HG03097 (cell line): ENCODE measurements at regions not wholly inside any gene's neighbourhood (a gene's known extent, or its start where the extent isn't known, plus 50 kb on each side); places are given as distances from the start of the nearest gene placed in this dataset.

Experiments
- ATAC-seq: cut with Tn5 transposase; IDR thresholded peaks from one replicate; pipeline ENCODE4 v1.9.1; 2021; ENCODE audit not compliant: unreplicated experiment, low FRiP score

DNA sequence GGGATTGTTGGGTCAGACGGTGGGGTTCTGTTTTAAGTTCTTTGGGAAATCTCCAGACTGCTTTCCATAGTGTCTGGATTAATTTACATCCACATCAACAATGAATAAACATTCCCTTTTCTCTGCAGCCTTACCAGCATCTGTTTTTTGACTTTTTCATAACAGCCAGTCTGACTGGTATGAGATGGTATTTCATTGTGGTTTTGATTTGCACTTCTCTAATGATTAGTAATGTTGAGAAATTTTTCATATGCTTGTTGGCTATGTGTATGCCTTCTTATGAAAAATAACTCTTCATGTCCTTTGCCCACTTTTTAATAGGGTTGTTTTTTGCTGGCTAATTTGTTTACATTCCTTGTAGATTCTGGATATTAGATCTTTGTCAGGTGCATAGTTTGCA is 140.8 kb upstream of the CNTN1 start:
- ATAC-seq = no peak

DNA sequence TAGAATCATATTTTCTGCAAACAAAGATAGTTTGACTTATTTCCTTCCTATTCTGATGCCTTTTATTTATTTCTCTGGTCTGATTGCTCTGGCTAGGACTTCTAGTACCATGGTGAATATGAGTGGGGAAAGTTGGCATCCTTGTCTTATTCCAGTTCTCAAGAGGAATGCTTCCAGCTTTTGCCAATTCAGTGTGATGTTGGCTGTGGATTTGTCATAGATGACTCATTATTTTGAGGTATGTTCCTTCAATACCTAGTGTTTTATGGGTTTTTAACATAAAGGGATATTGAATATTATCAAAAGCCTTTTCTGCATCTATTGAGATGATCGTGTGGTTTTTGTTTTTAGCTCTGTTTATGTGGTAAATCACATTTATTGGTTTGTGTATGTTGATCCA is 139.4 kb upstream of the CNTN1 start:
- no peak for ATAC-seq

DNA sequence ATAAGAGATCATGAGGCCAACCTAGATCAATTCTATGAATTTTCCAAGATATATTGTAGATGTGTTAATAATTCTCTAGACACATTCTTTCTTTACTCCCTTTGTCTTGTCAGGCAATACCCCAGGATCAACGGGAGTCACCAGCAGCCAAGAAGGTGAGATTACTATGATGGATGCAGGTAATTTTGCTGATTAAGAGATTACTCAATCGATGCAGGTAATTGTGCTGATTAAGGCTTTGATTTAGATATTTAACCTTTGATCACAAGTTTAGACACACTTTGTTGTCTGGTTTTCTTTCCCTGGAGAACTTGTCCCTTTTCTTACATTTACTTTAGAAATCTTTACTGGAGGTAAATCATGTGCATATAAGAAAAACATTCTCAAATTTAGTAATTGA is 134.3 kb upstream of the CNTN1 start:
- ATAC-seq = no peak

DNA sequence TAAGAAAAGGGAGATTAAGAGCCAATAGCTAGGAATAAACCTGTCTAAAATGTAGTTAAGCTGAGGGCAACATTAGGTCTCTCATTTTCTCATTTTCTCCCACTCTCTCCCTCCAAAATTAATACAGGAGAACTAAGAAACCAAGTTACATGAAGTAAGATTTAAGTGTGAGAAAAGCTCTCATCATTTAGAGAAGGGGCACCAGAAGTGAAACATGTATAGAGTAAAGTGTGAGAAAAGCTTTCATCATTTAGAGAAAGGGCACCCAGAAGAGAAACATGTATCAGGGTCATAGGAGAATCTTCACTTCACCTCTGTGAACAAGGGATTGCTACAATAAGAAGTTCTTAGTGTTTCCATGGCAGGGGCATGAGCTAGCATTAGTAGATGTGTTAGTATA is 132.4 kb upstream of the CNTN1 start:
- no peak for ATAC-seq

DNA sequence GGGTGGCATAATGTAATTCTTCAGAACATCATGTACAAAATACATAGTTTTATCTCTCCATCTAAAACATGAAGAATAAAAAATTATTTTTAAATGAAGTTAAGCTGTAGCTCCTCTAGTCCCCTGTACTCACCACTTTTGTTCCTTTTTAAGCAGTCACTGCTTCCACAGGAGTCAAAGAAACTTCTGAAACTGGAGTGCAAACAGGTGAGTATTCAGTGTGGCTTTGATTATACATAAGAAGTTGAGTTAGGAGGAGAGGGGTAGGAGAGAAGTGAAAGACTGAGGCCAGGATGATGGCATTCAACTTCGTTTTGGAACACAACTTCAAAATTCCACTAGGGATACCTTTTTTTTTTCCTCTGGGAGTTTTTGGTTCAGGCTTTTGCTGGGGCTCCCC is 131.4 kb upstream of the CNTN1 start:
- ATAC-seq = no peak

DNA sequence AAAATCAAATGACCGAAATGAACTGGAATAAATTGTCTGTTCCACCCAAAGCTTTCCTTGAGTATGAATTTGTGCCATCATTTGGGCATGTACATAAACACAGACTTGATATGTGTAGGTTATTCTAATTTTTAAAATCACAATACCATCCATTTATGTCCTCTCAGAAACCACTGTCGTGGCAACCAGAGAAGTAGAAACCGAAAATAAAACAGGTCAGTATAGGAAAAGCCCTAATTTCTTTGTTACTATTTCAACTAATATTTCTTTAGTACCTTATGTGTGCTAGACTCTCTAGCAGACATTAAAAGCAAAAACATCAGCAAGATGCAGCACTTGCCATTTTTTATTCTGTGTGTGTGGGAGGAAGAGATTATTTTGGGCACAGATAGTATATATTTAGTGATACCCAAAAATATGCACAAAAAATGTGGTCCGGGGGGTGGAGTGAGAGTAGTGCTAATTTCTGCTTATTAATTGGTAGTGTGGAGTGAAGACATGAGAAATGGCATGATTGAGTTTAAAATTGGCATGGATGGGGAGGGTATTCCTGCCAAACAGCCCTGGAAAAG is 130.8 kb upstream of the CNTN1 start:
- no peak for ATAC-seq

DNA sequence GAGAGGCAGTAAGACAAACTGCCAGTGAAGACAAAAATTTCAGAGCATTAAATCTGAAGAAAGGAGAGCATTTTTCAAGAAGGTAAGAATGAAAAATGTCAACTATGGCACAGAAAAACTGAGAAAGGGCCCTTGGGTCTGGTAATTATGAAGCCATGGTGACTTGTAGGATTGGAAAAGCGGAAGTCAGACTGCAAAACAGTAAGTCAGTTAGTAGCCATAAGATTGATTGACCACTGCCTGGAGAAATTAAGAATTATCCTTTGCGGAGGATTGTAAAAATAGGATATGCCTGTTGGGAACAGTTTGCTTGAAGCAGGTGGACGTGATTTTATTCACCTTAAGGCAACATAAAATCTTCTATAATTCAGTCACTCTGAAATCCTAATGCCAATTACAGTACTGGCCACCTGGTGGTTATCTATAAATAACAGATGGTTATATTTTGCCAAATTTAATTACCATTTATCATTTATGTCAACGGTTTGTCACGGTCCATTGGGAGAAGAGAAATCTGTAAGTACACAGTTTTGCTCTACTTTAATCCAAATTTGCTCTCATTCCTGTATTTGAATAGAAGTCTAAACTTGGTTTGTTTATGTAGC is 127.1 kb upstream of the CNTN1 start:
- ATAC-seq = no peak

DNA sequence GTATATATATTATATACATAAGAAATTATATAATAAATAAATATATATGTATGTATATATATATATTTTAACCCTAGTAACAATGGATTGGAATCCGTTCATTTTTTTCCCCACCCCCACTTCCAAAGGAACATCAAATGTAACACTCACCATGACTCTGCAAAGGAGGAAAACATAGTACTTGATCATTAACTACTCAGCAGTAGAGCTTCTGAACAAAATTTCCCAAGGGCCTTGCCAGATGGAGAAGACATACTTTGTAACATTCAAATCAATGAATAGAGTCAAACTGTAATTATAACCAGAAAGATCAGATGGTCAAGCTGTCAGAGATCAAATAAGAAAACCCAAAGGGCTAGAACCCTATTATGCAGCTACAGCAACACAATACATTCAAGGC is 126.0 kb upstream of the CNTN1 start:
- ATAC-seq = no peak

DNA sequence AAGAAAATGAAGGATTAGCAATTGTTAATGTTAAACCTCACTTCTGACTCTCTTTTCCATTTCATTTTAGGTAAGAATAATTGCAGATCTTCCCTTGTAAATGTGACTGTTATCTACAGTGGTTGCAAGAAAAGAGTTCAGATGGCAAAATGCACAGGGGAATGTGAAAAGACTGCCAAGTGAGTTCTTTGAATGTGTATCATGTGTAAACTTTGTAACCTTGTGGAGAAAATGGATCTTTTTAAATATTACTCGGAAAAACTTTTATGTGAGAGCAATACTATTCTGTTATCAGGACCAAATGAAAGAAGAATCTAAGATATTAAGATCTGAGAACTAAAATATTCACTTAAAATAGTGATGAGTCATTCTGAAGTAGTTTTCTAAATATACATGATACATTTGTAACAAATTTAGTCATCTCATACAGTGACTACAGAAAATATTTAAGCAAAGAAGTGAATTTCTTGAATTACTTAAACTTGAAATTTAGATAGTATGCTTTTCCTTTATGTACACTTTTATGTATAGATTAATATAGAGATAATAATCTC is 122.5 kb upstream of the CNTN1 start:
- no peak for ATAC-seq

DNA sequence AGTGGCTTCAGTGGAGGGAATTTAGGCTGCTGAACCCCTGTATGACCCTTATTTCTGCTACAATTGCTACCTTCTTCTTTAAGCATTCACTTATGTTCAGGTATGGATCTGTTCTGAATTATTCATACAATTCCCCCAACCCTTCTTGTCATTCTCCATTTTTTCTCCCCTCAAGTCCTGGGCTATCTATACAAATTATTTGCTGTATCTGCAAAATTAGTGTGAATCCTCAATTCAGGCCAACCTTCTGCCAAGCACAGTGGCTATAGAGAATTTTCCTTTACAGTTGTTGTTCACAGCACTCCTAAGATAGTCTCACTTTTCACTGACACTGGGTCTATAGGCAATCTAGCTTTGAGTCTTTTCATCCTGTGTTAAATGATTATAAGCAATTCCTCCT is 119.2 kb upstream of the CNTN1 start:
- ATAC-seq = no peak

DNA sequence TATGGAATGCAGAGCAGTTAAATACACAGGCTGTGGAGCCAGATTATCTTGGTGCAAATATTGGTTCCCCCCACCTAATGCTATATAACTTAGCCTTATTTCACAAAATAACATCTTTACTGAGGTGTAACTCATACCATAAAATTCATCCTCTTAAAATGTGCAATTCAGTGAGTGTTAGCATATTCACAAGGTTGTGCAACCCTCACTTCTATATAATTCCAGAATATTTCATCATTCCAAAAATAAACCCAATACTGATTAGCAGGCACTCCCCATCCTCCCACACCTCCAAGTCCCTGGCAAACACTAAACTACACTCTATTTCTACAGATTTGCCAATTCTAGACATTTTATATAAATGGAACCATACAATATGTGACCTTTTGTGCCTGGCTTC is 116.3 kb upstream of the CNTN1 start:
- no peak for ATAC-seq

DNA sequence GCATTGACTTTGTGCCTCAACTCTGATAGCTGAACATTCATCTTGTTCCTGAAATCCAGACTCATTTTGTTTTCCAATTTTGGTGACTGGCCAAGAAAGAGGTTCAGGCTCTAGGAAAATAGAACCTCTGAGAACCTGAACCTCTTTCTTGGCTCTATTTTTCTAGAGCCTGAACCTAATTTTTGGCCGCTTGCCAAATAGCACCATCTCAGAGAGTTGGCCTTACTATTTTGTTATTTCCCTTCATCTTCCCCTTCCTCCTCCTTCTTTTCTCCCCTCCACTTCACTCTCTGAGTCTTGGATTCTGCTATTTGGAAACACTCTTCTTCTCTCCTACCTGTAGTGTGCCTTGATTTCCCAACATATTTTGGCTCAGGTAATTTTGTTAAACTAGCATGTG is 114.4 kb upstream of the CNTN1 start:
- ATAC-seq = no peak

DNA sequence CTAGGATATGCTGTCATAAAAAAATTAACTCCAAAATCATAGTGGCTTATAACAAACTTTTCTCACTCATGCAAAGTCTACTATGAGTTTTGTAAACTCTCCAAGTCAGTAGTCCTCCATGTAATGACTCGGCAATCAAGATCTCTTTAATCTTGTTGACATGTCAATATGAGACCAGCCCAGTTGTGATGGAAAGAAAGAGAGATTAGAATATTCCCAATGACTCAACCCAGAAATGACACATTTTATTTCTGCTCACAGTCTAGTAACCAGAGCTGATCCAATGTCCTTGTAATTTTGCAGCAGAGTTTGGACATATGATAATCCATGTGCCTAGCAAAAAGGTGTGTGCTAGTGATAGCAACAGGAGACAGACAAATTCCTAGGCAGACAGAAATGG is 112.6 kb upstream of the CNTN1 start:
- ATAC-seq = no peak

DNA sequence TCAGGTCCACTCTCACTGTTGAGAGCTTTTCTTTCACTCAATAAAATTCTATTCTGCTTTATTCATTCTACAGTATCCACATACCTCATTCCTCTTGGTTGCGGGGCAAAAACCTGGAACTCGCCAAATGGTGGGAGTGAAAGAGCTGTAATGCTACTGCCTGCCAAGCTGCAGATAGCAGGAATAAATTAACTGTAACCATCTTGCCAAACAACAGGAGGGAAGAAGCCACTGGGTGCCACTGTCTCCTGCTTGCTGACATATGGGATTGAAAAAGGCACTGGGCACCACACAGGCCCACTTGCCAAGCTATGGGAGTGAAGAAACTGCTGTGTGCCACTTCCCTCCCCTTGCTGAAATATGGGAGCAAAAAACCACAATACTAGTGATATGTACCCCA is 111.9 kb upstream of the CNTN1 start:
- ATAC-seq = no peak

DNA sequence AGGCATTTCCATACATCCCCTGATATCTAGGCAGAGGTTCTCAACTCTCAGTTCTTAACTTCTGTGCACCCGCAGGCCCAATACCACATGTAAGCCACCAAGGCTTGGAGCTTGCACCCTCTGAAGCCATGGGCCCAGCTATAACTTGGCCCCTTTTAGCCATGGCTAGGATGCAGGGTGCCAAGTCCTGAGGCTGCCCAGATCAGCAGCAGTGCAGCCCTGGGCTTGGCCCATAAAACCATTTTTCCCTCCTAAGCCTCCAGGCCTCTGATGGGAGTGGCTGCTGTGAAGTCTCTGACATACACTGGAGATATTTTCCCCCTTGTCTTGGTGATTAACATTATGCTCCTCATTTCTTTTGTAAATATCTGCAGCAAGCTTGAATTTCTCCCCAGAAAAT is 110.3 kb upstream of the CNTN1 start:
- ATAC-seq = no peak

DNA sequence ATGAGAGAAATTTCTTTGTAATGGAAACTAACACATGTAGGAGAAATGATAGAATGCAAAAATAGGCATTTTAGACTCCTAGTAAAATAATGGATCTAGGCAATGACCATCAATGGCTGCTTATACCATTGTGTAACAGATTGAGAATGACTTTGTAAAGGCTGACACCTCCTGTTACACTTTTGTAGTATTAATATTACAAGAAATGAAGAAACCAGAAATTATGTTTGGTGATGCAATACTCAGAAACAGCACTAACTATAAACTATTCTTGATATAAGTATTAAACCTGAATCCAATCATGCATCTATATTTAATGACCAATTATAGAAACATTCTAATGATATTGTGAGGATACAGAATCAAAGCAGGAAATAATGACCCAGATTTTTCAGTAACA is 108.5 kb upstream of the CNTN1 start:
- ATAC-seq = no peak

DNA sequence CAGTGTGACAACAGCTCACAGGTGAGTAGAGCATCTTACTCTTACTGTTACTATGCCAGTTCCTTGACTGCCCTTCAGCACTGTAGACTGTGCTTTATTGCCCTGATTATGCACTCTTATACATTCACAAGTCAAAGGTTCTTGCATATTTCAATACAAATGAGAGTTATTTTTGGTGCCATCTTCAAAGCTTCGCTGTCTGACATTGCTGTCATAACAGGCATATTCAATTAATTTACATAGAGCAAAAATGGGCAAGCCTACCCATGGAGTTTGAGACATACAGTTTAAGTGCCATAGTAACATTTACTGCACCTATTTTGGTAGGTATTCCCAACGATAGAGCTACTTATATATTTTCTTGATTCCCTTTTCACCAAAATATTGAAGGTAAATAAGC is 107.5 kb upstream of the CNTN1 start:
- ATAC-seq = no peak

DNA sequence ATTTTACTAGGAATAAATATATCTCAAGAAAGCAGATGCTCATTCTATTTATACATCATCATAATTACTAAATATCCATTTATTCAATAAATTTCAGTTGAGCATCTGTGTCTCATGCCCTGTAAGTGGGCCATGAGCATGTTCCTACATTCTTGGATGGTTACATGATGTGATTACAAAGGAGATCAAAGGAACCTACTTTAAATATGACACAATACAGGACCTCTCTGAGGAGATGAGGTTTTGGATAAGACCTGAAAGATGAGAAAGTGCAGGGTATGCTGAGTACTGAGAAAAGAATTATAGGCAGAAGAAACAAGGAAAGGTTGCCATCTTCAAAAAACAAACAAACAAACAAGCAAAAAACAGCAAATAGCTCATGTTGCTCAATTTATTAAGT is 105.4 kb upstream of the CNTN1 start:
- no peak for ATAC-seq

DNA sequence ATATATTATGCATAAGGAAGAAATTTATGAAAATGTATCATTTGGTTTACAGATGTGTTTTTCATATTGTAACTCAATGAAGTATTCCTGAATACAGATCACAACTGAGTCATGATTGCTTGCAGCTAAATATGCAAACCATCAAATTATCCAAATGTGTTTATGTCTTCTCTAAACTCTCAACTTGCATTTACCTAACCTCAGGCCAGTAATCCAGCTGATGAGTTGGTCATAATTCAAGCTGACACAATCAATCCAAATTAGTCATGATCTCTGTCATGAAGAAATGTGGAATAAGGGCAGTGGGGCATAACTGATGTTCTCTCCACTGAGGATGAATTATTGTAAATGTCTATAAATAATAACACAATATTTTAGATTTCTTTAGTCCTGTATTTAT is 104.8 kb upstream of the CNTN1 start:
- no peak for ATAC-seq

DNA sequence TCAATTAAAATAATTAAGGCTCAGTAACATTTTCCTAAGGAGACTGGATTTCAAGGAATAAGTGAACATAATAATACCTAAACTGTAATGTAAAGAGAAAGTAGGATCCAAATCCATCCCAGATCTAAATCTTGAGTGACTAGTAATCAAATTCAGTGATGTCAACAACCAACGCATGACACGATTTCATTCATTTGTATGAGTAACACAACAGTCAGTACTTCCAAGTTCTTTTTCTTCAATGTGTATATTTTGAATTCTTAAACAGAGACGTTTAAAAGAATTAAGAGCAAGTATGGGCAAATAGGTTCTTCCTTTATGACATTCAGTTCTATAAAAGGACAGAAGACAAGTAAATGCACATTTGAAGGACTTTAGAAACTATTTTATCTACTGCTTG is 104.3 kb upstream of the CNTN1 start:
- no peak for ATAC-seq

DNA sequence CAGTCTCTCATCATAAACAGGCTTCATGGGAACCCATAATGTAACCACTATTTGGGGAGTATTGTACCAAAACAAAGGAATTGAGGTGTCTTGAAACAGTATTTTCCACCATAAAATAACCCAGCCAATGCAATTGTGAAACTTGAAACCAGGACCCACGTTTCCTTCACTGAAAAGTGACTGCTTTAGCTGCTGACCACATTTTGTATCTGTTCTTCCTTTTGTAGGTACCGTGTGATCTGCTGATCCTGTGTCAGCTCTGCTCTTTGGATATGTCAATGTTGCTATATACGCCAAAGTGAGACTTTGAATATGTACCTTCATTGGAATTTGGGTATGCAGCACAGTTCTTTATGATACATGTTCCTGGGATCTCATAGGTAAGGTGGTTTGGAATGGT is 95.1 kb upstream of the CNTN1 start:
- no peak for ATAC-seq

DNA sequence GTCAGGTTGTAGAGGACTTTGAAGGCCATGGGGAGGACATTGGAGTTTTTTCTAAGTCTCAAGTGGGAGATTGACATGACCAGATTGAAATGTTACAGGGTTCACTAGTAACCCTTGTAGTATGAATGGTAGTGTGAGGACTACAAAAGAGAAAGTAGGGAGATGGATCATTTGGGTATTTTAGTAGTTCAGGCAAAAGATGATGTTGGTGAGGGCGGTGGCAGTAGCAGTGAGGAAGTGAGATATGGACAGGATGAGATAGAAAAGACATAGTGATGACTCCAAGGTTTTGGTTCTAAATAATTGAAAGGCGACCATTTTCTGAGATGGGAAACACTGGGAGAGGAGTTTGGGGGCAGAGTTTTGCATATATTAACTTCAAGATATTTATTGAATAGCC is 94.2 kb upstream of the CNTN1 start:
- ATAC-seq = no peak

DNA sequence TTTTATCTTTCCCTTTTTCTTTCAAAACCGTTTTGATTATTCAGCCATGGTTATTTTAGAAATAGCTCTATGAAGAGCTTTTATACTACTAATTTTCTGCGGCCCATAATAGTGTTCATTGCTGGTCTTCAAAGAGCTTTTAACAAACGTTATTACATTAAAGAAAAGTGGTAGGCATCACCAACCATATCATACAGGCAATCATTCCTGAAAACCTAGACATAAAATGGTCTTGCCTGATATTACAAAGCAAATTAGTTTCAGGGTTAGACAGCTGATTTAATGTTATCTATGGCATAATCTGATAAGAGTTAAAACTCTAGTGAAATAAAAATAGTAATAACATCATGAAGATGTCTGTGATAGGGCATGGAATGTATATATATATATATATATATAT is 89.7 kb upstream of the CNTN1 start:
- ATAC-seq = no peak
